ENCODE measurements at regions not wholly inside any gene's neighbourhood (a gene's known extent, or its start where the extent isn't known, plus 50 kb on each side); places are given as distances from the start of the nearest gene placed in this dataset.

DNA sequence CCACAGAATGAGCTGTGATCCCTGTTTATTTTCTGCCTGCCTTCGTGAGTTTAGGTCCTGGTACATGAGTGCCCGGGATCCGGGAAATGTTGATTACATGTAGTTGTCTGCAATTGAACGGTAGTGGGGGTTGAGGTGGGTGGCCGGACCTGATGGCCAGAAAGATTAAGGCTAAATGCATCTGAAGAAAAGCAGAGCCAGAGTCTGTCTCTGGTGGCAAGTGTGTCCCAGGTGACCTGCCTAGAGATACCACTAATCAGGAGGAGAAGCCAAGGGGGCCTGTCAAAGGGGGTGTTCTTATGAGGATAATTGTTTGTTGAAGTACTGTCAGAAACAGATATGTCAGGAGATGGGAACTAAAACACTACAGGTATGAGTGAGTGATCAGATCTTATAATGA is 154.0 kb upstream of the ASIC2 start:
- ATAC-seq (no peak), DNase-seq (ENCODE audit: low spot score) (no peak), FAIRE-seq (no peak)
- Histone ChIP-seq H3K27me3 (ENCODE audit: control insufficient read depth in 1 of 2, insufficient read depth in 2 of 2, low read length in 2 of 2) (no peaks in the 10 kb centered on the region; a peak in 1 of 5 replicates), H3K9ac (ENCODE audit: insufficient read depth, low read depth, low read length) (no peak overlapping the region), H4K20me1 (ENCODE audit: insufficient read depth, low read length) (no peaks in the 10 kb centered on the region), H3K9me3 (ENCODE audit: low read length) (peaks cover 33% of the 10 kb centered on the region), H3K4me3 (replicated peaks in 1 of 3; ENCODE audit: insufficient read depth in 1 of 3, low read depth in 2 of 3, low read length in 3 of 3) (no peak overlapping the region), H3K4me2 (ENCODE audit: low read depth, low read length) (no peak overlapping the region), H2AFZ (ENCODE audit: low read length) (no peak overlapping the region), H3K27ac (ENCODE audit: extremely low read length, insufficient read depth, low read length) (no peak overlapping the region), H3K36me3 (replicated peaks in 1 of 2; ENCODE audit: control insufficient read depth in 1 of 2, insufficient read depth in 2 of 2, low read length in 2 of 2) (no peaks in the 10 kb centered on the region), H3K4me1 (ENCODE audit: insufficient read depth, low read length) (no peaks in the 10 kb centered on the region), H3K79me2 (ENCODE audit: insufficient read depth, low read length) (no peaks in the 10 kb centered on the region)
- no TSS peak for BruUV-seq (replicated peaks)
- intact Hi-C loops (cut with micrococcal nuclease; ENCODE audit: unreplicated experiment) (no loop called here), in situ Hi-C loops (cut with HindIII; ENCODE audit: extremely low pct_ligation_motif_present, low pct_unique_long_range_greater_than_20kb) (no loop called here)
- POLR2A ChIA-PET = no interaction called here
- WGBS (ENCODE audit: low lambda C conversion rate) = 3% methylated on average over 5 of the region's 5 CpGs
- CTCF ChIA-PET (ENCODE audit: low intra/inter-chr PET ratio, low total read pairs) = no interaction called here
- TF ChIP-seq RARG (CRISPR knock-in tag; IDR thresholded peaks at IDR 0.05; ENCODE audit: low read depth) = no peak
- TF ChIP-seq ZNF678 (CRISPR knock-in tag; IDR thresholded peaks at IDR 0.05) = no peak
- TF ChIP-seq, protein P1, sequence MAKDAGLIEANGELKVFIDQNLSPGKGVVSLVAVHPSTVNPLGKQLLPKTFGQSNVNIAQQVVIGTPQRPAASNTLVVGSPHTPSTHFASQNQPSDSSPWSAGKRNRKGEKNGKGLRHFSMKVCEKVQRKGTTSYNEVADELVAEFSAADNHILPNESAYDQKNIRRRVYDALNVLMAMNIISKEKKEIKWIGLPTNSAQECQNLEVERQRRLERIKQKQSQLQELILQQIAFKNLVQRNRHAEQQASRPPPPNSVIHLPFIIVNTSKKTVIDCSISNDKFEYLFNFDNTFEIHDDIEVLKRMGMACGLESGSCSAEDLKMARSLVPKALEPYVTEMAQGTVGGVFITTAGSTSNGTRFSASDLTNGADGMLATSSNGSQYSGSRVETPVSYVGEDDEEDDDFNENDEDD (CRISPR knock-in tag; IDR thresholded peaks at IDR 0.05; ENCODE audit: borderline replicate concordance) = no peak
- TF ChIP-seq ZNF530 (CRISPR knock-in tag; IDR thresholded peaks at IDR 0.05; ENCODE audit: low read depth) = no peak
- TF ChIP-seq CAMTA2 (CRISPR knock-in tag; IDR thresholded peaks at IDR 0.05; ENCODE audit: borderline replicate concordance) = no peak
- no peak for TF ChIP-seq SP4 (CRISPR knock-in tag; IDR thresholded peaks at IDR 0.05)
- no peak for TF ChIP-seq HOXA7 (CRISPR knock-in tag; IDR thresholded peaks at IDR 0.05)
- TF ChIP-seq NFYB (CRISPR knock-in tag; IDR thresholded peaks at IDR 0.05) = no peak
- TF ChIP-seq NCOA1 (CRISPR knock-in tag; IDR thresholded peaks at IDR 0.05) = no peak
- no peak for TF ChIP-seq SNAI1 (CRISPR knock-in tag; IDR thresholded peaks at IDR 0.05; ENCODE audit: borderline replicate concordance)
- TF ChIP-seq ZNF652 (CRISPR knock-in tag; IDR thresholded peaks at IDR 0.05; ENCODE audit: borderline replicate concordance, low read depth) = no peak
- no peak for TF ChIP-seq AKNA (CRISPR knock-in tag; IDR thresholded peaks at IDR 0.05; ENCODE audit: borderline replicate concordance)
- TF ChIP-seq, protein P2, sequence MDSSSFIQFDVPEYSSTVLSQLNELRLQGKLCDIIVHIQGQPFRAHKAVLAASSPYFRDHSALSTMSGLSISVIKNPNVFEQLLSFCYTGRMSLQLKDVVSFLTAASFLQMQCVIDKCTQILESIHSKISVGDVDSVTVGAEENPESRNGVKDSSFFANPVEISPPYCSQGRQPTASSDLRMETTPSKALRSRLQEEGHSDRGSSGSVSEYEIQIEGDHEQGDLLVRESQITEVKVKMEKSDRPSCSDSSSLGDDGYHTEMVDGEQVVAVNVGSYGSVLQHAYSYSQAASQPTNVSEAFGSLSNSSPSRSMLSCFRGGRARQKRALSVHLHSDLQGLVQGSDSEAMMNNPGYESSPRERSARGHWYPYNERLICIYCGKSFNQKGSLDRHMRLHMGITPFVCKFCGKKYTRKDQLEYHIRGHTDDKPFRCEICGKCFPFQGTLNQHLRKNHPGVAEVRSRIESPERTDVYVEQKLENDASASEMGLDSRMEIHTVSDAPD (CRISPR knock-in tag; IDR thresholded peaks at IDR 0.05) = no peak
- no peak for TF ChIP-seq E2F5 (CRISPR knock-in tag; conservative IDR thresholded peaks at IDR 0.05)

Data from HepG2 (cell line).